GM23338 (cell line): ENCODE measurements at regions not wholly inside any gene's neighbourhood (a gene's known extent, or its start where the extent isn't known, plus 50 kb on each side); places are given as distances from the start of the nearest gene placed in this dataset.

Experiments
- ATAC-seq: fragments of 200-7000 bp; cut with Tn5 transposase; 3 replicates; pipeline ENCODE4 v1.9.1; 2020
- DNase-seq: peaks from one replicate; pipeline ENCODE4 v3.0.0-alpha.2; 2015; ENCODE audit warnings: low spot score
- H2AFZ ChIP-seq: fragments of 200-600 bp; sonication (generic); 2 replicates; pipeline ENCODE4 v1.8.0; 2016; ENCODE audit warnings: antibody characterized with exemption, mild to moderate bottlenecking, moderate library complexity
- H3F3A ChIP-seq: fragments of 200-600 bp; sonication (generic); replicated peaks from 2 replicates; pipeline ENCODE4 v1.8.0; 2017; ENCODE audit warnings: antibody characterized with exemption, mixed run types, low read depth
- H3K27ac ChIP-seq: fragments of 200-600 bp; sonication (generic); 2 replicates; pipeline ENCODE4 v1.6.1; 2016; ENCODE audit warnings: low read depth
- H3K27me3 ChIP-seq: fragments of 200-600 bp; sonication (generic); 2 replicates; pipeline ENCODE4 v1.8.0; 2016; ENCODE audit warnings: mild to moderate bottlenecking, mixed run types, moderate library complexity; ENCODE audit not compliant: insufficient read depth
- H3K36me3 ChIP-seq: fragments of 200-600 bp; sonication (generic); 2 replicates; pipeline ENCODE4 v1.8.0; 2016; ENCODE audit warnings: mild to moderate bottlenecking; ENCODE audit not compliant: insufficient read depth
- H3K4me1 ChIP-seq: fragments of 200-600 bp; sonication (generic); 2 replicates; pipeline ENCODE4 v1.8.0; 2016; ENCODE audit warnings: mild to moderate bottlenecking, moderate library complexity; ENCODE audit not compliant: insufficient read depth
- H3K4me2 ChIP-seq: fragments of 200-600 bp; sonication (generic); 2 replicates; pipeline ENCODE4 v1.7.1; 2017; ENCODE audit warnings: mixed run types
- H3K4me3 ChIP-seq: fragments of 200-600 bp; sonication (generic); 2 replicates; pipeline ENCODE4 v1.6.1; 2016; ENCODE audit warnings: mixed run types
- H3K79me2 ChIP-seq: fragments of 200-600 bp; sonication (generic); replicated peaks from 2 replicates; pipeline ENCODE4 v1.8.0; 2017; ENCODE audit warnings: mild to moderate bottlenecking; ENCODE audit not compliant: insufficient read depth
- H3K9me2 ChIP-seq: fragments of 200-600 bp; sonication (generic); 2 replicates; pipeline ENCODE4 v1.8.0; 2017; ENCODE audit not compliant: insufficient read depth
- H4K20me1 ChIP-seq: fragments of 200-600 bp; sonication (generic); replicated peaks from 2 replicates; pipeline ENCODE4 v1.8.0; 2017; ENCODE audit warnings: mild to moderate bottlenecking; ENCODE audit not compliant: insufficient read depth
- H3K27ac Mint-ChIP-seq: 2 replicates; pipeline ENCODE4 v1.8.0; 2020; ENCODE audit warnings: inconsistent platforms, mild to moderate bottlenecking, moderate library complexity, mixed read lengths
- H3K27me3 Mint-ChIP-seq: 3 replicates; pipeline ENCODE4 v1.8.0; 2022; ENCODE audit warnings: low read depth, mild to moderate bottlenecking, moderate library complexity, mixed read lengths, inconsistent platforms; ENCODE audit not compliant: insufficient read depth, poor library complexity
- H3K36me3 Mint-ChIP-seq: 3 replicates; pipeline ENCODE4 v1.8.0; 2021; ENCODE audit warnings: low read depth, mild to moderate bottlenecking, inconsistent platforms, moderate library complexity, mixed read lengths
- H3K4me1 Mint-ChIP-seq: 3 replicates; pipeline ENCODE4 v1.8.0; 2020; ENCODE audit warnings: mild to moderate bottlenecking, inconsistent platforms, mixed read lengths
- H3K4me3 Mint-ChIP-seq: 3 replicates; pipeline ENCODE4 v1.8.0; 2021; ENCODE audit warnings: moderate library complexity, mild to moderate bottlenecking, inconsistent platforms, mixed read lengths
- H3K9me3 Mint-ChIP-seq: 3 replicates; pipeline ENCODE4 v1.8.0; 2020; ENCODE audit warnings: moderate library complexity, mild to moderate bottlenecking, inconsistent platforms, mixed read lengths
- EZH2phosphoT487 ChIP-seq: fragments of 200-600 bp; sonication (generic); IDR thresholded peaks from one replicate; pipeline ENCODE4 v1.8.1; 2018; ENCODE audit warnings: antibody characterized with exemption; ENCODE audit not compliant: unreplicated experiment
- JUNB ChIP-seq: IDR thresholded peaks from one replicate; pipeline ENCODE4 v1.6.1; 2016; ENCODE audit warnings: antibody characterized with exemption; ENCODE audit not compliant: unreplicated experiment
- NANOG ChIP-seq: IDR thresholded peaks from 2 replicates; pipeline ENCODE4 v1.6.1; 2016; ENCODE audit warnings: antibody characterized with exemption, borderline replicate concordance
- POLR2AphosphoS5 ChIP-seq: IDR thresholded peaks from 2 replicates; pipeline ENCODE4 v1.6.1; 2016; ENCODE audit warnings: antibody characterized with exemption, low read depth
- REST ChIP-seq: IDR thresholded peaks from one replicate; pipeline ENCODE4 v1.6.1; 2018; ENCODE audit warnings: antibody characterized with exemption; ENCODE audit not compliant: unreplicated experiment
- STAT1 ChIP-seq: IDR thresholded peaks from one replicate; pipeline ENCODE4 v1.6.1; 2016; ENCODE audit warnings: antibody characterized with exemption; ENCODE audit not compliant: unreplicated experiment
- ZNF114 ChIP-seq: fragments of 250-450 bp; sonication (Bioruptor Pico); IDR thresholded peaks from 2 replicates; pipeline ENCODE4 v1.5.0; 2020; ENCODE audit warnings: mild to moderate bottlenecking, moderate library complexity
- TF ChIP-seq, protein P1 (sequence below), 2 experiments: fragments of 200-600 bp in 1 of 2; sonication (generic) in 1 of 2; conservative IDR thresholded peaks; 2 replicates each; pipeline versions ENCODE4 v1.5.1 to v1.6.1; 2016 to 2017; ENCODE audit warnings: antibody characterized with exemption in 2 of 2, low read depth in 2 of 2, mild to moderate bottlenecking in 2 of 2, moderate library complexity in 1 of 2
- TF ChIP-seq, protein P2 (sequence below): IDR thresholded peaks from 2 replicates; pipeline ENCODE4 v1.6.1; 2016; ENCODE audit warnings: antibody characterized with exemption

GRCh38 chr18:8882632-8883408, 177.5 kb downstream of the MTCL1 start:
- no peak overlapping the region for H3K27ac Mint-ChIP-seq
- no peak overlapping the region for H3K4me2 ChIP-seq
- no peaks in the 10 kb centered on the region for H3K9me2 ChIP-seq
- H3K27ac ChIP-seq, result no peak overlapping the region
- H3K27me3 ChIP-seq, result no peaks in the 10 kb centered on the region
- no peak overlapping the region for H3K4me3 ChIP-seq
- H3F3A ChIP-seq, result no peaks in the 10 kb centered on the region
- peaks cover 13% of the 10 kb centered on the region for H3K27me3 Mint-ChIP-seq
- no peaks in the 10 kb centered on the region for H3K4me1 ChIP-seq
- no peaks in the 10 kb centered on the region for H3K4me1 Mint-ChIP-seq
- no peak overlapping the region for H3K4me3 Mint-ChIP-seq
- TF ChIP-seq, protein P1, sequence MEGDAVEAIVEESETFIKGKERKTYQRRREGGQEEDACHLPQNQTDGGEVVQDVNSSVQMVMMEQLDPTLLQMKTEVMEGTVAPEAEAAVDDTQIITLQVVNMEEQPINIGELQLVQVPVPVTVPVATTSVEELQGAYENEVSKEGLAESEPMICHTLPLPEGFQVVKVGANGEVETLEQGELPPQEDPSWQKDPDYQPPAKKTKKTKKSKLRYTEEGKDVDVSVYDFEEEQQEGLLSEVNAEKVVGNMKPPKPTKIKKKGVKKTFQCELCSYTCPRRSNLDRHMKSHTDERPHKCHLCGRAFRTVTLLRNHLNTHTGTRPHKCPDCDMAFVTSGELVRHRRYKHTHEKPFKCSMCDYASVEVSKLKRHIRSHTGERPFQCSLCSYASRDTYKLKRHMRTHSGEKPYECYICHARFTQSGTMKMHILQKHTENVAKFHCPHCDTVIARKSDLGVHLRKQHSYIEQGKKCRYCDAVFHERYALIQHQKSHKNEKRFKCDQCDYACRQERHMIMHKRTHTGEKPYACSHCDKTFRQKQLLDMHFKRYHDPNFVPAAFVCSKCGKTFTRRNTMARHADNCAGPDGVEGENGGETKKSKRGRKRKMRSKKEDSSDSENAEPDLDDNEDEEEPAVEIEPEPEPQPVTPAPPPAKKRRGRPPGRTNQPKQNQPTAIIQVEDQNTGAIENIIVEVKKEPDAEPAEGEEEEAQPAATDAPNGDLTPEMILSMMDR (conservative IDR thresholded peaks at IDR 0.05; ENCODE audit: low read depth in 2 of 2), result peak; percentile 62 to 67
- TF ChIP-seq STAT1 (no peak), EZH2phosphoT487 (no peak)
- no peaks in the 10 kb centered on the region for H4K20me1 ChIP-seq
- DNase-seq (peak; percentile 86), ATAC-seq (no peak)
- H3K79me2 ChIP-seq, result no peaks in the 10 kb centered on the region
- peaks cover 71% of the 10 kb centered on the region for H3K9me3 Mint-ChIP-seq
- no peak overlapping the region for H2AFZ ChIP-seq
- 0 out of 2 replicates have a peak, but pooled peaks cover 3% of the 10 kb centered on the region for H3K36me3 ChIP-seq
- peaks cover 56% of the 10 kb centered on the region for H3K36me3 Mint-ChIP-seq

GRCh38 chr18:8883409-8883668, 178.0 kb downstream of the MTCL1 start:
- Histone ChIP-seq H3K4me2 (no peak overlapping the region), H3K36me3 (0 out of 2 replicates have a peak, but pooled peaks cover 3% of the 10 kb centered on the region), H3K4me1 (no peaks in the 10 kb centered on the region), H2AFZ (no peak overlapping the region), H4K20me1 (no peaks in the 10 kb centered on the region), H3K27ac (no peak overlapping the region), H3K27me3 (no peaks in the 10 kb centered on the region), H3K79me2 (no peaks in the 10 kb centered on the region), H3K9me2 (no peaks in the 10 kb centered on the region), H3F3A (no peaks in the 10 kb centered on the region), H3K4me3 (no peak overlapping the region)
- no peak overlapping the region for H3K4me3 Mint-ChIP-seq
- H3K4me1 Mint-ChIP-seq, result no peaks in the 10 kb centered on the region
- peaks cover 76% of the 10 kb centered on the region for H3K9me3 Mint-ChIP-seq
- H3K27me3 Mint-ChIP-seq, result peaks cover 13% of the 10 kb centered on the region
- no peak for DNase-seq
- peaks cover 61% of the 10 kb centered on the region for H3K36me3 Mint-ChIP-seq
- ATAC-seq, result no peak
- H3K27ac Mint-ChIP-seq, result no peak overlapping the region
- TF ChIP-seq JUNB, result no peak
- TF ChIP-seq STAT1, result no peak
- no peak for TF ChIP-seq NANOG
- no peak for TF ChIP-seq POLR2AphosphoS5
- TF ChIP-seq, protein P1 (conservative IDR thresholded peaks at IDR 0.05; ENCODE audit: low read depth in 2 of 2), result no peak
- TF ChIP-seq ZNF114 (CRISPR knock-in tag), result no peak
- TF ChIP-seq, protein P2, sequence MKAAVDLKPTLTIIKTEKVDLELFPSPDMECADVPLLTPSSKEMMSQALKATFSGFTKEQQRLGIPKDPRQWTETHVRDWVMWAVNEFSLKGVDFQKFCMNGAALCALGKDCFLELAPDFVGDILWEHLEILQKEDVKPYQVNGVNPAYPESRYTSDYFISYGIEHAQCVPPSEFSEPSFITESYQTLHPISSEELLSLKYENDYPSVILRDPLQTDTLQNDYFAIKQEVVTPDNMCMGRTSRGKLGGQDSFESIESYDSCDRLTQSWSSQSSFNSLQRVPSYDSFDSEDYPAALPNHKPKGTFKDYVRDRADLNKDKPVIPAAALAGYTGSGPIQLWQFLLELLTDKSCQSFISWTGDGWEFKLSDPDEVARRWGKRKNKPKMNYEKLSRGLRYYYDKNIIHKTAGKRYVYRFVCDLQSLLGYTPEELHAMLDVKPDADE, result no peak
- TF ChIP-seq REST, result no peak
